ENCODE measurements at regions not wholly inside any gene's neighbourhood (a gene's known extent, or its start where the extent isn't known, plus 50 kb on each side); places are given as distances from the start of the nearest gene placed in this dataset.

DNA sequence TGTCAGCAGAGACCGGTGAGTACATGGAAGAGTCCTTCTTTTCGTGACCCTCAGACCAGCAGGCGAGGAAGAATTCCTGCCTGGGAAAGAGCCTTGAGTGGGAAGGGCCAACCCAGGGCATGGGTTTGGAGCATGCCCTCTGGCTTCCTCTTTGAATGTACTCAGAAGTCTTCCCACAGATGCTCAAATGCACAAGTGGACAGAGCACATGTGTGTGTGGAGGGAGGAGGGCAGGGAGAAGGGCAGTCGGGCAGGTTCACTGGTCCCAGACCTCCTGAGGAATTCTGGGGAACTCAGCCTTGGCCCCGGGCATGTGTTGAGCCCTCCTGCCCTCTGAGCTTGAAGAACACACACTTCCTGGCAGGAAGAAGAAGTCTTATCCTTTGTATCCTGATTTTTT is 63.2 kb upstream of the HELT start:
- H3K9me2 ChIP-seq = no peaks in the 10 kb centered on the region
- H3K27ac ChIP-seq (ENCODE audit: low read depth in 2 of 2, low read length in 1 of 2) = no peak overlapping the region
- DNase-seq = no peak
- no peak overlapping the region for H3K4me3 ChIP-seq (ENCODE audit: low read depth in 2 of 2, low read length in 1 of 2)
- H3K79me2 ChIP-seq (ENCODE audit: insufficient read depth) = no peaks in the 10 kb centered on the region
- no peaks in the 10 kb centered on the region for H3K36me3 ChIP-seq (replicated peaks in 1 of 2; ENCODE audit: control insufficient read depth in 1 of 2, insufficient read depth in 2 of 2, low read length in 1 of 2)
- H3F3A ChIP-seq (replicated peaks; ENCODE audit: insufficient read depth) = no peaks in the 10 kb centered on the region
- POLR2A ChIA-PET = no interaction called here
- H3K9me3 ChIP-seq = no peaks in the 10 kb centered on the region
- no peak overlapping the region for H3K4me2 ChIP-seq
- no peak overlapping the region for H3K9ac ChIP-seq
- H4K20me1 ChIP-seq (ENCODE audit: insufficient read depth) = no peaks in the 10 kb centered on the region
- H3K27me3 ChIP-seq (ENCODE audit: insufficient read depth) = no peaks in the 10 kb centered on the region
- no peak overlapping the region for H2AFZ ChIP-seq (ENCODE audit: low read depth)
- CTCF ChIA-PET = no interaction called here
- peaks cover 0 to 7% of the 10 kb centered on the region in 2 experiments; a peak in 1 of 4 replicates for H3K4me1 ChIP-seq (ENCODE audit: control insufficient read depth in 1 of 2, insufficient read depth in 2 of 2, low read depth in 1 of 2, low read length in 1 of 2)
- no CpG with 5 or more reads among the region's 5 CpGs for WGBS (ENCODE audit: low lambda C conversion rate)
- no peak for TF ChIP-seq FOSL2 (IDR thresholded peaks at IDR 0.05; ENCODE audit: borderline replicate concordance, low read depth)
- no peak for TF ChIP-seq ELF1 (IDR thresholded peaks at IDR 0.05)
- TF ChIP-seq TEAD4 (IDR thresholded peaks at IDR 0.05; ENCODE audit: borderline replicate concordance, insufficient read depth) = no peak

DNA sequence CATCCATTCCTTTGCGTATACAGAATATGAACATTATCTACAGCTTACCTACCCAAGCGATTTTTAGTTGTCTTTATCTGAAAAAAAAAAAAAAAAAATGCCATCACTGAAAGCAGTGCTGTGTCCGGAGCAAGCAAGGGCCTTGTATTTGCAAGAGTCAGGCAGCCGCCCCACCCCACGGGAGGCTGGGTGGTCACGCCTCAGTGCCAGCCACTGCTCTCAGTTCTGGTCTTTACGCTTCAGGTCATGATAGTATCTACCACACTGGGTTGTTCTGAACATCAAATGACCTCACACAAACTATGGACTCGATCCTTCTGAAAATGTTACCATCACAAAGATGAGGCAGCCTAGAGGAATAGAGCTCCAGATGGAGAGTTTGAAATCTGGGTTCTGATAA is 62.7 kb upstream of the HELT start:
- WGBS (ENCODE audit: low lambda C conversion rate) = 53% methylated on average over 8 of the region's 8 CpGs
- H3K27ac ChIP-seq (ENCODE audit: low read depth in 2 of 2, low read length in 1 of 2) = no peak overlapping the region
- H3K4me2 ChIP-seq = no peak overlapping the region
- H3K79me2 ChIP-seq (ENCODE audit: insufficient read depth) = no peaks in the 10 kb centered on the region
- no peak overlapping the region for H3K4me3 ChIP-seq (ENCODE audit: low read depth in 2 of 2, low read length in 1 of 2)
- DNase-seq = no peak
- H3K9me2 ChIP-seq = no peaks in the 10 kb centered on the region
- no peak overlapping the region for H3K9ac ChIP-seq
- TF ChIP-seq NFIC (IDR thresholded peaks at IDR 0.05; ENCODE audit: borderline replicate concordance) (no peak), MXI1 (IDR thresholded peaks at IDR 0.05; ENCODE audit: low read depth, low read length) (no peak), NRF1 (IDR thresholded peaks at IDR 0.05; ENCODE audit: low read depth, low read length) (no peak), USF1 (IDR thresholded peaks at IDR 0.05; ENCODE audit: borderline replicate concordance, low read depth) (no peak), GABPA (IDR thresholded peaks at IDR 0.05; ENCODE audit: low read depth) (no peak), TEAD4 (IDR thresholded peaks at IDR 0.05; ENCODE audit: borderline replicate concordance, insufficient read depth) (no peak), SIN3A (IDR thresholded peaks at IDR 0.05; ENCODE audit: borderline replicate concordance, low read depth, low read length) (no peak), JUND (IDR thresholded peaks at IDR 0.05) (no peak), MEF2A (IDR thresholded peaks at IDR 0.05; ENCODE audit: borderline replicate concordance, low read depth) (no peak), RXRA (IDR thresholded peaks at IDR 0.05; ENCODE audit: borderline replicate concordance, low read depth) (no peak), TAF1 (IDR thresholded peaks at IDR 0.05; ENCODE audit: borderline replicate concordance, low read depth, low read length) (no peak), RFX5 (IDR thresholded peaks at IDR 0.05; ENCODE audit: low read length) (no peak), GATA2 (CRISPR knock-in tag; IDR thresholded peaks at IDR 0.05) (no peak), YY1 (IDR thresholded peaks at IDR 0.05; ENCODE audit: low read depth) (no peak), CTCF (IDR thresholded peaks at IDR 0.05) (no peak), POLR2AphosphoS5 (IDR thresholded peaks at IDR 0.05; ENCODE audit: low read depth, low read length) (no peak), PBX3 (IDR thresholded peaks at IDR 0.05) (no peak)
- TF ChIP-seq, protein P1, sequence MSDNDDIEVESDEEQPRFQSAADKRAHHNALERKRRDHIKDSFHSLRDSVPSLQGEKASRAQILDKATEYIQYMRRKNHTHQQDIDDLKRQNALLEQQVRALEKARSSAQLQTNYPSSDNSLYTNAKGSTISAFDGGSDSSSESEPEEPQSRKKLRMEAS (IDR thresholded peaks at IDR 0.05; ENCODE audit: low read depth) = no peak
- TF ChIP-seq, protein P2, sequence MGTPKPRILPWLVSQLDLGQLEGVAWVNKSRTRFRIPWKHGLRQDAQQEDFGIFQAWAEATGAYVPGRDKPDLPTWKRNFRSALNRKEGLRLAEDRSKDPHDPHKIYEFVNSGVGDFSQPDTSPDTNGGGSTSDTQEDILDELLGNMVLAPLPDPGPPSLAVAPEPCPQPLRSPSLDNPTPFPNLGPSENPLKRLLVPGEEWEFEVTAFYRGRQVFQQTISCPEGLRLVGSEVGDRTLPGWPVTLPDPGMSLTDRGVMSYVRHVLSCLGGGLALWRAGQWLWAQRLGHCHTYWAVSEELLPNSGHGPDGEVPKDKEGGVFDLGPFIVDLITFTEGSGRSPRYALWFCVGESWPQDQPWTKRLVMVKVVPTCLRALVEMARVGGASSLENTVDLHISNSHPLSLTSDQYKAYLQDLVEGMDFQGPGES (IDR thresholded peaks at IDR 0.05; ENCODE audit: low read depth, low read length) = no peak
- CTCF ChIA-PET = no interaction called here
- H4K20me1 ChIP-seq (ENCODE audit: insufficient read depth) = no peaks in the 10 kb centered on the region
- no peaks in the 10 kb centered on the region for H3F3A ChIP-seq (replicated peaks; ENCODE audit: insufficient read depth)
- peaks cover 0 to 7% of the 10 kb centered on the region in 2 experiments; a peak in 1 of 4 replicates for H3K4me1 ChIP-seq (ENCODE audit: control insufficient read depth in 1 of 2, insufficient read depth in 2 of 2, low read depth in 1 of 2, low read length in 1 of 2)
- no peaks in the 10 kb centered on the region for H3K36me3 ChIP-seq (replicated peaks in 1 of 2; ENCODE audit: control insufficient read depth in 1 of 2, insufficient read depth in 2 of 2, low read length in 1 of 2)
- H3K27me3 ChIP-seq (ENCODE audit: insufficient read depth) = no peaks in the 10 kb centered on the region
- no peaks in the 10 kb centered on the region for H3K9me3 ChIP-seq
- POLR2A ChIA-PET = no interaction called here
- H2AFZ ChIP-seq (ENCODE audit: low read depth) = no peak overlapping the region

All from SK-N-SH (cell line).